Psoas muscle (tissue), 7 donors: ENCODE measurements at regions not wholly inside any gene's neighbourhood (a gene's known extent, or its start where the extent isn't known, plus 50 kb on each side); places are given as distances from the start of the nearest gene placed in this dataset.
"Not testable (repeated sequence)": the region's sequence is repeated elsewhere in the genome, so short reads cannot be mapped to it uniquely, and the experiment has no call there.

ENCODE experiments used
- ATAC-seq, 4 donors: fragments of 200-7000 bp; cut with Tn5 transposase; one replicate each; pipeline ENCODE4 v1.9.1; 2020; ENCODE audit warnings: moderate library complexity in 3 of 4, mild to moderate bottlenecking in 2 of 4
- DNase-seq, 2 donors: peaks; one replicate each; pipeline ENCODE4 v3.0.0-alpha.2; 2020
- H3K27ac ChIP-seq: fragments of 200-600 bp; one replicate; pipeline ENCODE4 v1.8.0; 2022
- H3K27me3 ChIP-seq, 3 donors: fragments of 200-600 bp in 1 of 3; one replicate each; pipeline versions ENCODE4 v1.6.1 to v1.8.0; 2013 to 2022; ENCODE audit warnings: low read length in 2 of 3, mild to moderate bottlenecking in 2 of 3, moderate library complexity in 1 of 3; ENCODE audit not compliant: insufficient read depth in 3 of 3
- H3K36me3 ChIP-seq, 2 donors: fragments of 200-600 bp in 1 of 2; one replicate each; pipeline versions ENCODE4 v1.6.1 to v1.8.0; 2013 to 2022; ENCODE audit warnings: low read depth in 1 of 2, mild to moderate bottlenecking in 1 of 2, moderate library complexity in 1 of 2; ENCODE audit not compliant: insufficient read depth in 1 of 2
- H3K4me1 ChIP-seq: fragments of 200-600 bp; one replicate; pipeline ENCODE4 v1.8.0; 2022
- H3K4me3 ChIP-seq: fragments of 200-600 bp; one replicate; pipeline ENCODE4 v1.8.0; 2022; ENCODE audit warnings: mild to moderate bottlenecking
- H3K9me3 ChIP-seq: fragments of 200-600 bp; one replicate; pipeline ENCODE4 v1.8.0; 2022
- CTCF ChIP-seq: fragments of 200-600 bp; IDR thresholded peaks from one replicate; pipeline ENCODE4 v1.8.0; 2022; ENCODE audit warnings: antibody characterized with exemption
- WGBS, 3 donors: extraction: QIAGEN DNeasy Blood & Tissue Kit; methylation state at CpG; one replicate each; pipeline versions ENCODE4 v1.1.6 to v1.1.7; 2013; 5-methylcytosine and 5-hydroxymethylcytosine counted together
- intact Hi-C, 2 donors: fragments of 100-400 bp; cut with DNase I; formaldehyde crosslinking; loops; one replicate each; pipeline versions ENCODE4 v1.11.0 to v1.14.2; 2022
- donor health status: healthy with polysubstance abuse.
- donor health status: DM: no; HTN: no; CAD: no; lungs with moderate emphysema.
- donor health status: Bipolar disorder and iron deficiency.
- donor health status: healthy.
- donor health status: DM: yes; HTN: yes; CAD: no.
- donor health status: DM: no; HTN: no; CAD: no.
- donor health status: DM: yes; HTN: yes; CAD: no.

GRCh38 chr21:32921632-32922230 lies 104.0 kb upstream of the OLIG2 start:
- Histone ChIP-seq H3K27me3 (peaks cover 0 to 6% (median 1%) of the 10 kb centered on the region in 3 donors), H3K27ac (no peak overlapping the region), H3K4me1 (no peaks in the 10 kb centered on the region), H3K4me3 (no peak overlapping the region), H3K36me3 (no peaks in the 10 kb centered on the region), H3K9me3 (peaks cover 7% of the 10 kb centered on the region)
- peak in 1 of 2 donors; percentile 16 for DNase-seq
- no peak for ATAC-seq
- TF ChIP-seq CTCF = peak; percentile 18
- intact Hi-C loops = no loop called here
- WGBS, 3 donors = 78 to 80% (median 79%) methylated on average over 7 of the region's 7 CpGs

DNA sequence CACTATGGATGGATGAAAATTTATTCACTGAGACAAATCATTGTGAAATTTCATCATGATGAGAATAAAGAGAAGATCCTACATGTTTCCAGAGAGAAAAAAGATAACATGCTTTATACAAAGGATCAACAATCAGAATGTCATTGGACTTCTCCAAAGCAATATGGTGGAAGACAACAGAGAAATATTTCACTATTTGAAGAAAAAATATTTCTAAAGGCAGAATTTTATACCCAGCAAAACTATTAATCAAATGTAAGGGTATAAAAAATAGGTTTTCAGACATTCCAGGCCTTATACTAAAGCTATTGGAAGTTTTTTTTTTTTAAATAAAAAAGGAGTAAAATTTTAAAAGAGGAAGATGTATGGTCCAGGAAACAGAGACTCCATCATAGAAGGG lies 100.6 kb upstream of the OLIG2 start:
- intact Hi-C loops = no loop called here
- H3K36me3 ChIP-seq = no peaks in the 10 kb centered on the region
- H3K4me1 ChIP-seq = no peaks in the 10 kb centered on the region
- H3K27ac ChIP-seq = no peak overlapping the region
- ATAC-seq (no peak), DNase-seq (no peak)
- H3K4me3 ChIP-seq = no peak overlapping the region
- no peaks in the 10 kb centered on the region for H3K27me3 ChIP-seq
- H3K9me3 ChIP-seq = peaks cover 7% of the 10 kb centered on the region
- no peak for TF ChIP-seq CTCF

DNA sequence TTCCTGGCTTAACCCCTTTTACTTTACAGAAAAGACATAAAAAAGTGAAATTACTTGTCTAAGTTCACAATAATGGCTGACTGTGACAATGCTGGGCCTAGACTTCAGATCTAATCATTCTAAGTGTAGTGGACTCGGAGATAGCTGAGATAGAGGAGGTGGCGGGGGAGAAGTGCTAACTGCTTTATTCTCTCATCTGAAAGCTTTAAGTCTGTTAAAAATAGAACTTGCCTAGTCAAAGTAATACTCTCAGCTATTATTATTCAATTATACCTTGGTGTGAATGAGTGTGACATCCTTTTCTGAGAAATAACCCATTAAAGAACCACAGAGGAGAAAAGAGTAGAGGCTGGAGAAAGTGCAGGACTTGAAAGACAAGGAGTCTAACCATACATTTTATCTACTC lies 96.1 kb upstream of the OLIG2 start:
- Histone ChIP-seq H3K36me3 (no peaks in the 10 kb centered on the region), H3K4me1 (no peaks in the 10 kb centered on the region), H3K27me3 (no peaks in the 10 kb centered on the region), H3K9me3 (peaks cover 5% of the 10 kb centered on the region), H3K27ac (no peak overlapping the region), H3K4me3 (no peak overlapping the region)
- ATAC-seq (no peak), DNase-seq (no peak)
- intact Hi-C loops = no loop called here
- TF ChIP-seq CTCF = no peak
- 94 to 96% (median 96%) methylated on average over 2 of the region's 2 CpGs for WGBS, 3 donors

DNA sequence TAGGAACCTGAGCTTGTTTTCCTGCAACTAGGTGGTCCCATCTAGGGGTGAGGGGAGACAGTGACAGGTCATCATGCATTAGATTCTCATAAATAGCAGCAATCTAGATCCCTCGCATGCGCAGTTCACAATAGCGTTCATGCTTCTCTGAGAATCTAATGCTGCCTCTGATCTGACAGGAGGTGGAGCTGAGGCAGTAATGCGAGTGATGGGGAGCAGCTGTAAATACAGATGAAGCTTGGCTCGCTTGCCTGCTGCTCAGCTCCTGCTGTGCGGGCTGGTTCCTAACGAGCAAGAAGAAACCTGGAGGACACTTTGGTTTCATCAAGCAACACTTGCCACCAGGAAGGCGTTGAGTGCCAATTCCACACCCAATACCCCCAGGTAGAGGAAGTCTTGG lies 95.1 kb upstream of the OLIG2 start:
- Histone ChIP-seq H3K4me3 (no peak overlapping the region), H3K27me3 (no peaks in the 10 kb centered on the region), H3K4me1 (no peaks in the 10 kb centered on the region), H3K9me3 (no peaks in the 10 kb centered on the region), H3K27ac (no peak overlapping the region), H3K36me3 (no peaks in the 10 kb centered on the region)
- DNase-seq (no peak), ATAC-seq (no peak)
- 43 to 60% (median 53%) methylated on average over 8 of the region's 8 CpGs for WGBS, 3 donors
- intact Hi-C loops = no loop called here
- TF ChIP-seq CTCF = no peak

DNA sequence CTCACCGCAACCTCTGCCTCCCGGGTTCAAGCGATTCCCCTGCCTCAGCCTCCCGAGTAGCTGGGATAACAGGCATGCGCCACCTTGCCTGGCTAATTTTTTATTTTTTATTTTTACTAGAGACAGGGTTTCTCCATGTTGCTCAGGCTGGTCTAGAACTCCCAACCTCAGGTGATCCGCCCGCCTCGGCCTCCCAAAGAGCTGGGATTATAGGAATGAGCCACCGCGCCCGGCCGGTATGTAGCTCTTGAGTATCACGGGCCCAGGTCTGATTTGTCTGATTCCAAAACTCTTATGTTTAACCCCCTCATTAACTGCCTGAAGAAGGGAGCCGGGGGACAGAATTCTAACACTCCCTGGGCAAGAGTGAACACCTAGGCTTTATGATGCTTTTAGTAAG lies 91.7 kb upstream of the OLIG2 start:
- WGBS, 3 donors = 96% methylated on average over 14 of the region's 14 CpGs
- H3K9me3 ChIP-seq, H3K4me3 ChIP-seq, H3K36me3 ChIP-seq, DNase-seq, H3K4me1 ChIP-seq, H3K27ac ChIP-seq, H3K27me3 ChIP-seq, intact Hi-C loops, ATAC-seq: not testable (repeated sequence)
